Stimulated activated memory B cell treated with anti-CD40 and anti-IgM and Interleukin-4, amounts not matched to agents 10 μg/mL and 1 μg/mL and 100 μg/mL, for 72 hours (primary cell): ENCODE measurements at regions not wholly inside any gene's neighbourhood (a gene's known extent, or its start where the extent isn't known, plus 50 kb on each side); places are given as distances from the start of the nearest gene placed in this dataset.

Experiments
- ATAC-seq: fragments of 150-1000 bp; cut with Tn5 transposase; 2 replicates; pipeline ENCODE4 v1.10.0; 2021
- H3K27ac Mint-ChIP-seq: one replicate; pipeline ENCODE4 v1.8.0; 2022; ENCODE audit warnings: mild to moderate bottlenecking, mixed read lengths
- H3K27me3 Mint-ChIP-seq: one replicate; pipeline ENCODE4 v1.8.0; 2022; ENCODE audit warnings: mixed read lengths
- H3K36me3 Mint-ChIP-seq: one replicate; pipeline ENCODE4 v1.8.0; 2022; ENCODE audit warnings: mixed read lengths
- H3K4me1 Mint-ChIP-seq: one replicate; pipeline ENCODE4 v1.8.0; 2022; ENCODE audit warnings: mixed read lengths
- H3K4me3 Mint-ChIP-seq: one replicate; pipeline ENCODE4 v1.8.0; 2022; ENCODE audit warnings: mild to moderate bottlenecking, moderate library complexity, mixed read lengths
- H3K9me3 Mint-ChIP-seq: one replicate; pipeline ENCODE4 v1.8.0; 2022; ENCODE audit warnings: mixed read lengths

DNA sequence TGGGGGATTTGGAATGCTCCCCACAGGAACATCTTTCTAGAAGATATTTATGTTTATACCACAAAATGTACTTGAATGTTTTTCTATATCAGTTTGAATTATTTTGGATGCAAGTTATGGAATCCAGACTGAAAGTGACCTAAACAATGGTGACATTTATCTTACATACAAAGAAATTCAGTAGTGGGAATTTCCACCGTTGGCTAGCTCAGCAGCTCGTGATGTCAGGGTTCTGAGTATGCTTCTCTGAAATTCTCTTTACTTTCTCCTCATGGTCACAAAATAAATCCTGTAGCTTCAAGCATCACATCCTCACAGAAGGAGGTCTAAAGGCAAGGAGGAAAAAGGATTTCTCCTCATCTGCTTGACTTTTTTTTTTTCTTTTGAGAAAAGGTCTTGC, 105.3 kb downstream of the AKAIN1 start:
- no peaks in the 10 kb centered on the region for H3K36me3 Mint-ChIP-seq
- H3K9me3 Mint-ChIP-seq, result peaks cover 13% of the 10 kb centered on the region
- no peak overlapping the region for H3K27ac Mint-ChIP-seq
- no peaks in the 10 kb centered on the region for H3K4me1 Mint-ChIP-seq
- no peak overlapping the region for H3K4me3 Mint-ChIP-seq
- no peak for ATAC-seq
- no peaks in the 10 kb centered on the region for H3K27me3 Mint-ChIP-seq

DNA sequence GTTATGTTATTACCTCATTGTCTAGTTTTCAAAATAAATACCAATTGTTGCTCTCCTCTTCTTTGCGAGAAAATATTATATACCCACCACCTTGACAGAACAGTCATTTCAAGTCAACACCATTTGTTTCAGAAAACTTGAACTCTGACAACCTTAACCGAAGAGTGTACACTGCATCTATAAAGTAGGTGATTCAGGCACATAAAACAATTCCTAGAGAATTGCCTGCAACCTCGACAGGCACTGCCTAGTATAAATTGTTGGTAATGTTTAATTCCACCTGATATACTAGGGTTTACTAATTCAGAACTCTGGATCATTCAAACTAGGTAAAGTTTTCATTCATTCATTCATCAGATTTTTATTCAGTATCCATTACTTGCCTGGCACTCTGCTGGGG, 121.8 kb downstream of the AKAIN1 start:
- no peak overlapping the region for H3K4me3 Mint-ChIP-seq
- H3K4me1 Mint-ChIP-seq, result no peaks in the 10 kb centered on the region
- H3K27ac Mint-ChIP-seq, result no peak overlapping the region
- H3K9me3 Mint-ChIP-seq, result no peaks in the 10 kb centered on the region
- ATAC-seq, result no peak
- no peaks in the 10 kb centered on the region for H3K27me3 Mint-ChIP-seq
- no peaks in the 10 kb centered on the region for H3K36me3 Mint-ChIP-seq

DNA sequence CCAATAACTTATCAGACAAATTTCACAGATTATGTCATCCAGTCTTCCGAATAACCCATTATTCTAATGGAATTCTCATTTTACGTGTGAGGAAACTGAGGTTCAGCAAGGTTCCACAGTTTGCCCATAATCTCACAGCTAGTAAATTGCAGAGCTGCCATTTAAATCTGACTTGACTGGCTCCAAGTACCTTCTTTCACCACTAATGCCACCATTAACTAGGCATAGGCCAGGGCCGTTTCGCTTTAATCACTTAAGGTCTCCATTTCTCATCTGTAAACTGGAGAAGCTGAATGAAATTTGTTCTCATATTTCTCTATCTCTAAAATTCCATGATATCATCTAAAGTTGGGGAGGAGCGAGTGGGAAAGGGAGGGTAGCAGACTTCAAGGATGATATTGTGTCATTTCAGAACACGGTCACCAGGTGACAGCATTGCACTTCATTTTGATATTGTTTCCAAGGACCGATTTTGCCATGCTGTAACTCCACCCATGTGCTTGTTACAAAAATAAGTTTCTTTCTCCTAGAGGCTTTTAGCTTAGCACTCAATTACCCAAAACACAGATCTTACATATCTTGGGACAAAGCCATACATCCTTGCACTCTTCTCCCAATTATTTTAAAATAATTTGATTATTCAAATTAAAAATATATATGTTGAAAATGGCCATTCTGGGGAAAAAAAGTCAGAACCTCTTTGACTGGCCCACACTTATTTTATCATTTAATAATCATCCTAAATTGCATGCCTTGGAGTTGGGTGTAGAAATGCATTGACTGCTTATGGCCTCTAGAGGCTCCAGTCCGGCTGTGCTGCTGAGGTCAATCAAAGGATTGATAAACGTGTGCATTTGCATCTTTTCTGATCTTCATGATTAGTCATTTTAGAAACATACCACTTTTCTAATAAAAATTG, 123.8 kb downstream of the AKAIN1 start:
- Mint-ChIP-seq H3K4me1 (no peaks in the 10 kb centered on the region), H3K27me3 (no peaks in the 10 kb centered on the region), H3K9me3 (no peaks in the 10 kb centered on the region), H3K4me3 (no peak overlapping the region), H3K36me3 (no peaks in the 10 kb centered on the region), H3K27ac (no peak overlapping the region)
- peak; percentile 63 for ATAC-seq

DNA sequence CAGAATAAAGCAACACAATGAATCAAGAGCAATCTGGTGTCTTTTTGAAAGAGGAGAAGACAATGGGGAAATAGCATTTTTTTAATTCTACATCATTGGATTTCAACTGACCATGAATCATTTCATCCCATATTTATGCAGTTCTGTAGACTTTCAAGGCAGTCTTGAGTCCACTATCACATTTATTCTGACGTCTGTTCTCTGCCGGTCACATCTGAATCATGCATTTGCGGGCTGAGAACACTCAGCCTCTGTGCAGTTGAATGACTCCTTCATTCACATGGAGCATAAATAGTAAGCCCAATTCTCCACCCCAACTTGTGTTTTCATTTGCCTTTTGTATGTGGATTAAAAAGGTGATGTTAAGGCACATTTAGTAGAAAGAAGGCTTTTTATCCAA, 128.2 kb downstream of the AKAIN1 start:
- Mint-ChIP-seq H3K36me3 (no peaks in the 10 kb centered on the region), H3K4me1 (no peaks in the 10 kb centered on the region), H3K27ac (no peak overlapping the region), H3K27me3 (no peaks in the 10 kb centered on the region), H3K4me3 (no peak overlapping the region), H3K9me3 (no peaks in the 10 kb centered on the region)
- no peak for ATAC-seq

DNA sequence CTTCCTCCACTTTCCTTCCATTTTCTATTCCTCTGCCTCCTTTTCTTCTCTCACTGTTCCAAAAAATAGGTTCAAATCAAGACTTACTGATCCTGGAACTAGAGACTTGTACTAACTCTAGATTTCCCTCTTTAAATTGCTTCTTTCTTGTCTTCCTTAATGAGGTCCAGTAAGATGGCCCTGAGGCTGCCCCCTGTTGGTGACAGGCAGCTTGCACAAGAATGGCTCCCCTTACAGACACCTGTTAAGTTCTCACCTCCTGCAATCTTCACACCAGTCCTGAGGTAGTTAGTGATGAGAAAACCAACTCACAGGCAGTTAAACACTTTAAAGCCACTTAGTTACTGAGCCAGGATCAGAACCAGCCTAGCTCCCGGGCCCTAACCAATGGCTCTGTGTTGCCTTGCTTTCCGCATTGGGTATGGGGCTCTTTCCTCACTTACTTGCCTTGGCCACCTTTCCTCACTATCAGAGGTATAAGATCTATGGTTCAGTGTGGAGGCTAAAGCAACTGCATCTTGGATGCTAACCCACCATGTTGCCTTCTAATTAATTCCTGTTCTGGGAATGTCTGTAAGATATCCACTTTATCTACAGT, 130.6 kb downstream of the AKAIN1 start:
- Mint-ChIP-seq H3K27me3 (peaks cover 9% of the 10 kb centered on the region), H3K4me1 (no peaks in the 10 kb centered on the region), H3K9me3 (no peaks in the 10 kb centered on the region), H3K27ac (no peak overlapping the region), H3K36me3 (no peaks in the 10 kb centered on the region), H3K4me3 (no peak overlapping the region)
- ATAC-seq, result no peak

DNA sequence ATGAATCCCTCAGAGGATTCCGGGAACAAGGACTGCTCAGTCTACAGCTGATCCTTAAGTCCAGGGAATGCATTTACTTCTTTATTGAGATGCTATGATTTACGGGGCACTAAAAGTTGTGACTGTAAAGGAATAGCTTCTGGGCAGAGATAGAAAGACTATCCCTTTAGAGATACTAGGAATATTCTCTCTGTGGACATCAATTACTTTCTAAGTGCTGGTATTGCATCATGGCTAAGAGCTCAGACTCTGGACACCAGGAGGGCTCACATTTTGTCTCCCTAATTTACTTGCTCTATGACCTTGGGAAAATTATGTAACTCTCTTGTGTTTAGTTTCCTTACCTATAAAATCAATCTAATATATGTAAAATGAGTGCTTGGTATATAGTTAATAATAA, 131.4 kb downstream of the AKAIN1 start:
- H3K36me3 Mint-ChIP-seq, result no peaks in the 10 kb centered on the region
- no peak overlapping the region for H3K4me3 Mint-ChIP-seq
- no peak for ATAC-seq
- H3K4me1 Mint-ChIP-seq, result no peaks in the 10 kb centered on the region
- no peaks in the 10 kb centered on the region for H3K9me3 Mint-ChIP-seq
- peaks cover 9% of the 10 kb centered on the region for H3K27me3 Mint-ChIP-seq
- H3K27ac Mint-ChIP-seq, result no peak overlapping the region

DNA sequence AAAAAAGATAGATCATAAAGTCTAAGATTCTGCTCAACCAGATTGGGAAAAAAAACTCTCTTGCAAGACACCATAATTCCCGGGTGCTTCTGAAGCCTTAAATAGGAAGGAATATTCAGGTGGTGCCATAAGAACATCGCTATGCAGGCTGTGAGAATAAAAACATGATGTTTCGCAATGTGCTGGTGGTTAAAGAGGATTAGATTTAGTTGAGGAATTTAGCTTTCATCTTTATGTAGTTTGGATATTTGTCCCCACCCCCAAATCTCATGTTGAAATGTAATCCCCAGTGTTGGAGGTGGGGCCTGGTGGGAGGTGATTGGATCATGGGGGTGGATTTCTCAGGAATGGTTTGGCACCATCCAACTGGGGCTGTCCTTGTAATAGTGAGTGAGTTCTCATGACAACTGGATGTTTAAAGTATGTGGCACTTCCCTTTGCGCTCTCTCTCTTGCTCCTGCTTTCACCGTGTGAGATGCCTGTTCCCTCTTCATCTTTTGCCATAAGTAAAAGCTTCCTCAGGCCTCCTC, 132.2 kb downstream of the AKAIN1 start:
- no peaks in the 10 kb centered on the region for H3K36me3 Mint-ChIP-seq
- H3K9me3 Mint-ChIP-seq, result no peaks in the 10 kb centered on the region
- H3K27me3 Mint-ChIP-seq, result peaks cover 9% of the 10 kb centered on the region
- no peak overlapping the region for H3K4me3 Mint-ChIP-seq
- no peak for ATAC-seq
- no peak overlapping the region for H3K27ac Mint-ChIP-seq
- H3K4me1 Mint-ChIP-seq, result no peaks in the 10 kb centered on the region

DNA sequence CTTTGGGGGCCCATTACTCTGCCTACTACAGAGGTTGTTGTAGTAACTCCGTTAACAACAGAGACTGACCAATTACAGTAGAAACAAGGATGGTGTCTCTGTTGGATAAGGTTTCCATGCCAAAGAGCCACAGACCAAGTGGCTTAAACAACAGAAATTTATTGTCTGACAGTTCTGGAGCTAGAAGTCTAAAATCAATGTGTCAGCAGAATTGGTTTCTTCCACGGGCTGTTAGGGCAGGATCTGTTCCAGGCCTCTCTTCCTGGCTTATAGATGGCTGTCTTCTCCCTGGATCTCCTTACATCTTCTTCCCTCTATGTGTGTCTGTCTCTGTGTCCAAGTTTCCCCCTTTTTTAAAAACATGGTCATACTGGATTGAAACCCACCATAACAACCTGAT, 135.3 kb downstream of the AKAIN1 start:
- H3K27ac Mint-ChIP-seq, result no peak overlapping the region
- no peaks in the 10 kb centered on the region for H3K36me3 Mint-ChIP-seq
- peaks cover 17% of the 10 kb centered on the region for H3K4me1 Mint-ChIP-seq
- H3K27me3 Mint-ChIP-seq, result peaks cover 21% of the 10 kb centered on the region
- no peak overlapping the region for H3K4me3 Mint-ChIP-seq
- no peaks in the 10 kb centered on the region for H3K9me3 Mint-ChIP-seq
- ATAC-seq, result no peak

DNA sequence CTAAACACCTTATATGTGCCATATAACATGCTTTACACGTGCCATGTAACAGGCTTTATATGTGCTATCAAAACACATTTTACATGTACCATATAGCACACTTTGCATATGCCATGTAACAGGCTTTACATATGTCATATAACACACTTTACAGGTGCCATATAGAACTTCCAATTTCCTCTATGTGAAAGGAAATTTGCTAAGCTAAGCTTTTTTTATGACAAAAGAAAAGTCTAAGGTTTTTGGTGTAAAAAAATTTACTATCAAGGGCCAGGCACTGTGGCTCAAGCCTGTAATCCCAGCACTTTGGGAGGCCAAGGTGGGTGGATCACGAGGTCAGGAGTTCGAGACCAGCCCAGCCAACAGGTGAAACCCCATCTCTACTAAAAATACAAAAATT, 136.5 kb downstream of the AKAIN1 start:
- H3K36me3 Mint-ChIP-seq, result no peaks in the 10 kb centered on the region
- H3K4me1 Mint-ChIP-seq, result peaks cover 17% of the 10 kb centered on the region
- ATAC-seq, result no peak
- no peak overlapping the region for H3K27ac Mint-ChIP-seq
- peaks cover 31% of the 10 kb centered on the region for H3K27me3 Mint-ChIP-seq
- H3K4me3 Mint-ChIP-seq, result no peak overlapping the region
- H3K9me3 Mint-ChIP-seq, result no peaks in the 10 kb centered on the region

DNA sequence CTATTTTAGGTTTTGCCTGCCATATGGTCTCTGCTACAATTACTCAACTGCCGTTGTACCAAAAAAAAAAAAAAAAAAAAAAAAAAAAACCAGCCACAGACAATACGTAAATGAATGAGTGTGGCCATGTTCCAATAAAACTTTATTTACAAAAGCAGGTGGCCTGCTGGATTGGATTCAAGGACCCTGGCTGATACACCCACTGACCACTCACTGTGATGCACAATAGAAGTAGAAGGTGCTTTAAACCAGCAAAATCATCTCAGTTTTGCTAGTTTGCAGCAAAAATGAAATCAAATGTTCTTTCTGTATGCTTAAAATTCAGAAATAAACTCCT, 137.4 kb downstream of the AKAIN1 start:
- no peak for ATAC-seq
- no peak overlapping the region for H3K4me3 Mint-ChIP-seq
- H3K36me3 Mint-ChIP-seq, result no peaks in the 10 kb centered on the region
- no peak overlapping the region for H3K27ac Mint-ChIP-seq
- peaks cover 31% of the 10 kb centered on the region for H3K27me3 Mint-ChIP-seq
- H3K4me1 Mint-ChIP-seq, result peaks cover 17% of the 10 kb centered on the region
- H3K9me3 Mint-ChIP-seq, result no peaks in the 10 kb centered on the region

DNA sequence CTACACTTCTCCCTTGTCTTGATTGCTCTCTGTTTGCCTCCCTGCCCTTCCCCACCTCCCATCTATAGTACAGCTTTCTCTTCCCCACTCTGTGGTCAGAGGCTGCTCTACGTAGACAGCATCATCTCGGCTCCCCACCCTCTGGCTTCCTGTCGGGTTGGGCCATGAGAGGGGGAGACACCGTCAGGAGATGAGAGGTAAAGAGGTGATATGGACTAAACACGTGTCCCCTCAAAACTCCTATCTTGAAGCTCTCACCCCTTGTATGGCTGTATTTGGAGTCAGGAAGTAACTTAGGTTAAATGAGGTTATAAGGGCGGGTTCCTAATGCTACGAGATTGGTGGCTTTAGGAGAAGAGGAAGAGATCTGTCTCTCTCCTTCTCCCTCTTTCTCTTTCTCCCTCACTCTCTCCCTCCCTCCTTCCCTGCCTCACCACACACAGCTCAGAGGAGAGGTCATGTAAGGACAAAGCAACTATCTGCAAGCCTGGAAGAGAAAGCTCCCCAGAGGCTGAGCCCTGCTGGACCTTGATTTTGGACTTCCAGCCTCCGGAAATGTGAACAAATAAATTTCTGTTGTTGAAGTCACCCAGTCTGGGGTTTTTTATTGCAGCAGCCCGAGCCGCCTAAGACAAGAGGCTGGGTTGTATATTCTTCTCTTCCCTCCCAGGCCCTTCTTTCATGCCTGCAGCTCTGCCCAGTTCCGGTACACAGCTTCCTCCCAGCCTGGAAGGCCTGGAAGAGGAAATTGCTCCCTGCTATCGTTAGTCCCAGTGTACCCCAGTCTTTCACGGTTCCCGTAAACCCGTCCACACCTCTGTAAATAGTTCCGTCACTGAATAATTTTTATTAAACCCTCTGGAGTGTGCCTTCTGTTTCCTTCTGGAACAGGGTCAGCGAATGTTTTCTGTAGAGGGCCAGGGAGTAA, 138.0 kb downstream of the AKAIN1 start:
- Mint-ChIP-seq H3K36me3 (no peaks in the 10 kb centered on the region), H3K27me3 (peaks cover 31% of the 10 kb centered on the region), H3K4me3 (peak overlapping the region; percentile 26), H3K9me3 (no peaks in the 10 kb centered on the region), H3K4me1 (peaks cover 17% of the 10 kb centered on the region), H3K27ac (no peak overlapping the region)
- peak; percentile 64 for ATAC-seq

DNA sequence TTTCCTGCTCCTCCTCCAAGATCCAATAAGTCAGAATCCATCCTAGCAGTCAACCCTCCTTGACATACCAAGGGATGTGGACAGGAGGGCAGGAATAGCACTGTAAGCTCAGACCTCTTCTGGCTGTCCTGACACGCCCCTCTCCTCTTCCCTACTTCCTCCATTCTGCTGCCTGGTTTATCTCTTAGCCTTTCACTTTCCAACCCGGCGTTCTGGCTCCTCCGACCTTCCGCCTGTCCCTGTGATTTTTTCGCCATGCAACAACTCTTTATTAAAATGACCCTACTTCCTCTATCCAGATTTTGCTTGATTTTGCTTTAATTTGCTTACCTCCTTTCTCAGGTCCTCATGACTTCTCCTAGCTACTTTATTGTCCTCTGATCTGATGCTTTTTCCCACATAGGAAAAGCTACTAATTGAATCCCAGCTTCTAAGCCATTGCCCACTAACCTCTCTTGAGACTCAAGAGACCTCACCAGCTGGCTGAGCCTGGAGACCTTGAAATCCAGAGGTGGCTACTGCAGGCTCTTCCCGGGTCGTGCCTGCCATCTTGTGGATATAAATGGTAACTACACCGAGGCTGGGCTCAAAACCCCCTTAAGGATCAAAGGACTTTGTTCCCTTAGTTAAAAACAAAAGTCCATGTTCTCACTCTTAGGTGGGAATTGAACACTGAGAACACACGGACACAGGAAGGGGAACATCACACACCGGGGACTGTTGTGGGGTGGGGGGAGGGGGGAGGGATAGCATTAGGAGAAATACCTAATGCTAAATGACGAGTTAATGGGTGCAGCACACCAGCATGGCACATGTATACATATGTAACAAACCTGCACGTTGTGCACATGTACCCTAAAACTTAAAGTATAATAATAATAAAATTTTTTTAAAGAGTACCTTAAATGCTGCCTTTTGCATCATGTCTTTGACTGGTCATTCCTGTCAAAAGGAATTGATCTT, 139.4 kb downstream of the AKAIN1 start:
- Mint-ChIP-seq H3K27ac (no peak overlapping the region), H3K4me3 (no peak overlapping the region), H3K4me1 (peaks cover 17% of the 10 kb centered on the region), H3K36me3 (no peaks in the 10 kb centered on the region), H3K27me3 (peaks cover 24% of the 10 kb centered on the region), H3K9me3 (no peaks in the 10 kb centered on the region)
- no peak for ATAC-seq

DNA sequence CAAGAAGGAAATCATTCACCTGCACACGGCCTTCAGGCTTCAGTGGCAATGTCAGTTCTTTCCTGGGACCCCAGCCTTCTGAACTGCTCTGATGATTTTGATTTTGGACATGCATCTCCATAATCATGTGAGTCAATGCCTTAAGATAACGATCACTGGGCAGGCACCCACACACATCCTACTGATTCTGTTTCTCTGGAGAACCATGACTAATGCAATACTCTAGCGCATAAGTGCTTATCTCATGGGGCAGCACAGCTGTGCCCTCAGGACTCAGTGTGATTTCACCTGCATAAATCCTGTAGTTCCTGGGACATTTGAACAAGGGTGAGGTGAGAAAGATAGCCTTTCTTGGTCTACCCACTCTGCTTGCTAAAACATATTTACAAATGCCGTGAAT, 144.6 kb downstream of the AKAIN1 start:
- no peak overlapping the region for H3K27ac Mint-ChIP-seq
- ATAC-seq, result no peak
- H3K4me3 Mint-ChIP-seq, result no peak overlapping the region

DNA sequence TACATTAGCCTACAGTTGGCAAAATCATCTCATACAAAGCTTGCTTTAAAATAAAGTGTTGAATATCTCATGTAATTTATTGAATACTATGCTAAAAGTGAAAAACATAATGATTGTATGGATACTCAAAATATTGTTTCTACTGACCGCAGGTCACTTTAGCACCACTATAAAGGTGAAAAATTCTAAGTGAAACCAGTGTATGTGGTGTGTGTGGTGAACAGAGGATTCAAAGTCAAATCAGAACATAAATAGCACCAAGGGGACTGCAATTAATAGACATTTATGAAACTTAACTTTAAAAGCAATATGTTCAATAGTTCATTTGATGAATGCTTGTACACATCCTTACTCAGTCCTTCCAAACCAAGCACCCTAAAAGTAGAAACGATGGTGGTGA, 145.8 kb downstream of the AKAIN1 start:
- Mint-ChIP-seq H3K4me3 (no peak overlapping the region), H3K4me1 (no peaks in the 10 kb centered on the region), H3K9me3 (no peaks in the 10 kb centered on the region), H3K27ac (no peak overlapping the region), H3K27me3 (peaks cover 7% of the 10 kb centered on the region), H3K36me3 (no peaks in the 10 kb centered on the region)
- ATAC-seq, result no peak

More for the DNA sequence above, 144.6 kb downstream of the AKAIN1 start:
- Mint-ChIP-seq H3K27me3 (peaks cover 17% of the 10 kb centered on the region), H3K9me3 (no peaks in the 10 kb centered on the region), H3K4me1 (peaks cover 3% of the 10 kb centered on the region), H3K36me3 (no peaks in the 10 kb centered on the region)
